ENCODE measurements at regions not wholly inside any gene's neighbourhood (a gene's known extent, or its start where the extent isn't known, plus 50 kb on each side); places are given as distances from the start of the nearest gene placed in this dataset.

- WGBS (ENCODE audit: insufficient coverage): 75% methylated on average over 4 of the region's 7 CpGs
- Histone ChIP-seq H3K9me3 (ENCODE audit: control extremely low read depth in 1 of 5, control insufficient read depth in 4 of 5, insufficient read depth in 2 of 5, low read depth in 1 of 5, low read length in 4 of 5) (peaks cover 0 to 6% (median 0%) of the 10 kb centered on the region in 5 experiments), H3K36me3 (ENCODE audit: control insufficient read depth in 4 of 4, insufficient read depth in 4 of 4, low read length in 3 of 4) (no peaks in the 10 kb centered on the region), H3K4me1 (ENCODE audit: control extremely low read depth in 1 of 4, control insufficient read depth in 4 of 4, insufficient read depth in 4 of 4, low read length in 3 of 4) (peaks cover 0 to 2% (median 0%) of the 10 kb centered on the region in 4 experiments), H3K27ac (ENCODE audit: insufficient read depth in 1 of 2, low read depth in 1 of 2, low read length in 2 of 2, poor library complexity in 1 of 2, severe bottlenecking in 2 of 2) (no peak overlapping the region), H3K4me3 (ENCODE audit: control insufficient read depth in 1 of 7, extremely low read depth in 1 of 7, insufficient read depth in 4 of 7, low read depth in 2 of 7, low read length in 6 of 7) (no peak overlapping the region), H3K27me3 (replicated peaks in 2 of 5; ENCODE audit: control insufficient read depth in 4 of 5, insufficient read depth in 5 of 5, low read length in 4 of 5) (no peaks in the 10 kb centered on the region)
- DNase-seq: no peak
- CTCF ChIA-PET: no interaction called here
- POLR2A ChIA-PET: no interaction called here
These were observed 83.6 kb upstream of the CPEB4 start for GRCh38 chr5:173804579-173804978.

GRCh38 chr5:173806270-173807035 is 81.7 kb upstream of the CPEB4 start:
- H3K36me3 ChIP-seq (ENCODE audit: control insufficient read depth in 4 of 4, insufficient read depth in 4 of 4, low read length in 3 of 4): no peaks in the 10 kb centered on the region
- DNase-seq: no peak
- H3K9me3 ChIP-seq (ENCODE audit: control extremely low read depth in 1 of 5, control insufficient read depth in 4 of 5, insufficient read depth in 2 of 5, low read depth in 1 of 5, low read length in 4 of 5): peaks cover 0 to 7% (median 0%) of the 10 kb centered on the region in 5 experiments
- 94% methylated on average over 7 of the region's 7 CpGs for WGBS (ENCODE audit: insufficient coverage)
- H3K4me3 ChIP-seq (ENCODE audit: control insufficient read depth in 1 of 7, extremely low read depth in 1 of 7, insufficient read depth in 4 of 7, low read depth in 2 of 7, low read length in 6 of 7): no peak overlapping the region
- H3K4me1 ChIP-seq (ENCODE audit: control extremely low read depth in 1 of 4, control insufficient read depth in 4 of 4, insufficient read depth in 4 of 4, low read length in 3 of 4): peaks cover 0 to 2% (median 0%) of the 10 kb centered on the region in 4 experiments
- CTCF ChIA-PET: interaction anchor here (1.4 kb wide), 1 partner anchor 20 kb away, joined by 3 read pairs; no protein-coding TSS in a partner anchor
- POLR2A ChIA-PET: no interaction called here
- no peak overlapping the region for H3K27ac ChIP-seq (ENCODE audit: insufficient read depth in 1 of 2, low read depth in 1 of 2, low read length in 2 of 2, poor library complexity in 1 of 2, severe bottlenecking in 2 of 2)
- no peaks in the 10 kb centered on the region for H3K27me3 ChIP-seq (replicated peaks in 2 of 5; ENCODE audit: control insufficient read depth in 4 of 5, insufficient read depth in 5 of 5, low read length in 4 of 5)

- CTCF ChIA-PET: interaction anchor here (1.4 kb wide), 1 partner anchor 20 kb away, joined by 3 read pairs; no protein-coding TSS in a partner anchor
- peaks cover 0 to 2% (median 0%) of the 10 kb centered on the region in 4 experiments for H3K4me1 ChIP-seq (ENCODE audit: control extremely low read depth in 1 of 4, control insufficient read depth in 4 of 4, insufficient read depth in 4 of 4, low read length in 3 of 4)
- 94% methylated on average over 17 of the region's 17 CpGs for WGBS (ENCODE audit: insufficient coverage)
- peaks cover 0 to 7% (median 0%) of the 10 kb centered on the region in 5 experiments for H3K9me3 ChIP-seq (ENCODE audit: control extremely low read depth in 1 of 5, control insufficient read depth in 4 of 5, insufficient read depth in 2 of 5, low read depth in 1 of 5, low read length in 4 of 5)
- no peaks in the 10 kb centered on the region for H3K36me3 ChIP-seq (ENCODE audit: control insufficient read depth in 4 of 4, insufficient read depth in 4 of 4, low read length in 3 of 4)
- H3K27me3 ChIP-seq (replicated peaks in 2 of 5; ENCODE audit: control insufficient read depth in 4 of 5, insufficient read depth in 5 of 5, low read length in 4 of 5): no peaks in the 10 kb centered on the region
- no peak for DNase-seq
- H3K4me3 ChIP-seq (ENCODE audit: control insufficient read depth in 1 of 7, extremely low read depth in 1 of 7, insufficient read depth in 4 of 7, low read depth in 2 of 7, low read length in 6 of 7): no peak overlapping the region
- H3K27ac ChIP-seq (ENCODE audit: insufficient read depth in 1 of 2, low read depth in 1 of 2, low read length in 2 of 2, poor library complexity in 1 of 2, severe bottlenecking in 2 of 2): no peak overlapping the region
- POLR2A ChIA-PET: no interaction called here
These were observed 80.9 kb upstream of the CPEB4 start for GRCh38 chr5:173807181-173807655.

- ChIA-PET CTCF (no interaction called here), POLR2A (no interaction called here)
- Histone ChIP-seq H3K27me3 (replicated peaks in 2 of 5; ENCODE audit: control insufficient read depth in 4 of 5, insufficient read depth in 5 of 5, low read length in 4 of 5) (no peaks in the 10 kb centered on the region), H3K4me3 (ENCODE audit: control insufficient read depth in 1 of 7, extremely low read depth in 1 of 7, insufficient read depth in 4 of 7, low read depth in 2 of 7, low read length in 6 of 7) (no peak overlapping the region), H3K27ac (ENCODE audit: insufficient read depth in 1 of 2, low read depth in 1 of 2, low read length in 2 of 2, poor library complexity in 1 of 2, severe bottlenecking in 2 of 2) (no peak overlapping the region), H3K9me3 (ENCODE audit: control extremely low read depth in 1 of 5, control insufficient read depth in 4 of 5, insufficient read depth in 2 of 5, low read depth in 1 of 5, low read length in 4 of 5) (peaks cover 0 to 7% (median 0%) of the 10 kb centered on the region in 5 experiments), H3K4me1 (ENCODE audit: control extremely low read depth in 1 of 4, control insufficient read depth in 4 of 4, insufficient read depth in 4 of 4, low read length in 3 of 4) (no peaks in the 10 kb centered on the region), H3K36me3 (ENCODE audit: control insufficient read depth in 4 of 4, insufficient read depth in 4 of 4, low read length in 3 of 4) (no peaks in the 10 kb centered on the region)
- DNase-seq: no peak
- WGBS (ENCODE audit: insufficient coverage): 92% methylated on average over 4 of the region's 9 CpGs
These were observed 79.9 kb upstream of the CPEB4 start for GRCh38 chr5:173808079-173808808.

- DNase-seq: no peak
- Histone ChIP-seq H3K36me3 (ENCODE audit: control insufficient read depth in 4 of 4, insufficient read depth in 4 of 4, low read length in 3 of 4) (no peaks in the 10 kb centered on the region), H3K4me1 (ENCODE audit: control extremely low read depth in 1 of 4, control insufficient read depth in 4 of 4, insufficient read depth in 4 of 4, low read length in 3 of 4) (no peaks in the 10 kb centered on the region), H3K9me3 (ENCODE audit: control extremely low read depth in 1 of 5, control insufficient read depth in 4 of 5, insufficient read depth in 2 of 5, low read depth in 1 of 5, low read length in 4 of 5) (peaks cover 0 to 7% (median 0%) of the 10 kb centered on the region in 5 experiments), H3K4me3 (ENCODE audit: control insufficient read depth in 1 of 7, extremely low read depth in 1 of 7, insufficient read depth in 4 of 7, low read depth in 2 of 7, low read length in 6 of 7) (no peak overlapping the region), H3K27ac (ENCODE audit: insufficient read depth in 1 of 2, low read depth in 1 of 2, low read length in 2 of 2, poor library complexity in 1 of 2, severe bottlenecking in 2 of 2) (no peak overlapping the region), H3K27me3 (replicated peaks in 2 of 5; ENCODE audit: control insufficient read depth in 4 of 5, insufficient read depth in 5 of 5, low read length in 4 of 5) (no peaks in the 10 kb centered on the region)
- POLR2A ChIA-PET: no interaction called here
- CTCF ChIA-PET: no interaction called here
- WGBS (ENCODE audit: insufficient coverage): 100% methylated on average over 3 of the region's 6 CpGs
These were observed 79.1 kb upstream of the CPEB4 start for GRCh38 chr5:173809014-173809413.

GRCh38 chr5:173812811-173813550 is 75.2 kb upstream of the CPEB4 start:
- ChIA-PET POLR2A (no interaction called here), CTCF (no interaction called here)
- no peak overlapping the region for H3K27ac ChIP-seq (ENCODE audit: insufficient read depth in 1 of 2, low read depth in 1 of 2, low read length in 2 of 2, poor library complexity in 1 of 2, severe bottlenecking in 2 of 2)
- no peaks in the 10 kb centered on the region for H3K27me3 ChIP-seq (replicated peaks in 2 of 5; ENCODE audit: control insufficient read depth in 4 of 5, insufficient read depth in 5 of 5, low read length in 4 of 5)
- no peaks in the 10 kb centered on the region for H3K36me3 ChIP-seq (ENCODE audit: control insufficient read depth in 4 of 4, insufficient read depth in 4 of 4, low read length in 3 of 4)
- DNase-seq: no peak
- no peak overlapping the region for H3K4me3 ChIP-seq (ENCODE audit: control insufficient read depth in 1 of 7, extremely low read depth in 1 of 7, insufficient read depth in 4 of 7, low read depth in 2 of 7, low read length in 6 of 7)
- no peaks in the 10 kb centered on the region for H3K4me1 ChIP-seq (ENCODE audit: control extremely low read depth in 1 of 4, control insufficient read depth in 4 of 4, insufficient read depth in 4 of 4, low read length in 3 of 4)
- peaks cover 0 to 2% (median 0%) of the 10 kb centered on the region in 5 experiments for H3K9me3 ChIP-seq (ENCODE audit: control extremely low read depth in 1 of 5, control insufficient read depth in 4 of 5, insufficient read depth in 2 of 5, low read depth in 1 of 5, low read length in 4 of 5)

All from common myeloid progenitor, CD34-positive (primary cell).